Transverse colon (tissue), 4 donors: ENCODE measurements at regions not wholly inside any gene's neighbourhood (a gene's known extent, or its start where the extent isn't known, plus 50 kb on each side); places are given as distances from the start of the nearest gene placed in this dataset.

Source experiments
- DNase-seq: peaks from one replicate; pipeline ENCODE4 v3.0.0-alpha.2; 2019
- H3K27ac ChIP-seq, 4 donors: fragments of 200-600 bp; sonication (generic); 2 replicates each; pipeline ENCODE4 v1.5.1; 2016 to 2018; ENCODE audit warnings: inconsistent platforms in 4 of 4
- H3K27me3 ChIP-seq: fragments of 200-600 bp; sonication (generic); 2 replicates; pipeline ENCODE4 v1.5.1; 2017; ENCODE audit warnings: inconsistent platforms
- H3K36me3 ChIP-seq, 4 donors: fragments of 200-600 bp; sonication (generic); 2 replicates each; pipeline ENCODE4 v1.5.1; 2017 to 2019; ENCODE audit warnings: inconsistent platforms in 4 of 4
- H3K4me1 ChIP-seq, 4 donors: fragments of 200-600 bp; sonication (generic); 2 replicates each; pipeline ENCODE4 v1.5.1; 2017 to 2020; ENCODE audit warnings: inconsistent platforms in 4 of 4
- H3K4me3 ChIP-seq, 4 donors: fragments of 200-600 bp; sonication (generic); 1 replicate in 1 of 4; 2 replicates in 3 of 4; pipeline versions ENCODE4 v1.5.1 to v1.6.1; 2017 to 2019; ENCODE audit warnings: inconsistent platforms in 4 of 4
- H3K9me3 ChIP-seq, 2 donors: fragments of 200-600 bp; sonication (generic); 2 replicates each; pipeline ENCODE4 v1.5.1; 2017 to 2019; ENCODE audit warnings: inconsistent platforms in 2 of 2
- CTCF ChIP-seq, 5 experiments: fragments of 200-600 bp in 3 of 5; fragments of 450-650 bp in 2 of 5; sonication (generic) in 3 of 5; IDR thresholded peaks; 1 replicate in 2 of 5; 2 replicates in 3 of 5; pipeline ENCODE4 v1.5.1; 2016 to 2017; ENCODE audit warnings: antibody characterized with exemption in 5 of 5, inconsistent platforms in 3 of 5, mild to moderate bottlenecking in 2 of 5, moderate library complexity in 1 of 5
- EP300 ChIP-seq: sonication (generic); formaldehyde crosslinking; IDR thresholded peaks from one replicate; pipeline ENCODE4 v1.6.1; 2017; ENCODE audit warnings: antibody characterized with exemption, low read depth
- POLR2A ChIP-seq: fragments of 450-650 bp; IDR thresholded peaks from one replicate; pipeline ENCODE4 v1.6.1; 2016; ENCODE audit warnings: antibody characterized with exemption, mild to moderate bottlenecking, moderate library complexity
- POLR2AphosphoS5 ChIP-seq, 3 donors: sonication (generic); formaldehyde crosslinking; IDR thresholded peaks; one replicate each; pipeline ENCODE4 v1.6.1; 2016; ENCODE audit warnings: antibody characterized with exemption in 3 of 3
- WGBS, 2 donors: methylation state at CpG; one replicate each; pipeline ENCODE4 v1.1.5; 2018; ENCODE audit warnings: low coverage in 1 of 2; 5-methylcytosine and 5-hydroxymethylcytosine counted together
- in situ Hi-C, 4 donors: fragments of 200-750 bp; cut with MboI; loops; one replicate each; pipeline versions ENCODE4 v1.15.0 to v1.15.1; 2017; ENCODE audit warnings: low sequenced_read_pairs in 3 of 4, low pct_ligation_motif_present in 1 of 4, low pct_unique_long_range_greater_than_20kb in 1 of 4
- intact Hi-C: fragments of 100-400 bp; cut with DNase I; formaldehyde crosslinking; loops from one replicate; pipeline ENCODE4 v1.15.1; 2023; ENCODE audit warnings: low total_unique reads

DNA sequence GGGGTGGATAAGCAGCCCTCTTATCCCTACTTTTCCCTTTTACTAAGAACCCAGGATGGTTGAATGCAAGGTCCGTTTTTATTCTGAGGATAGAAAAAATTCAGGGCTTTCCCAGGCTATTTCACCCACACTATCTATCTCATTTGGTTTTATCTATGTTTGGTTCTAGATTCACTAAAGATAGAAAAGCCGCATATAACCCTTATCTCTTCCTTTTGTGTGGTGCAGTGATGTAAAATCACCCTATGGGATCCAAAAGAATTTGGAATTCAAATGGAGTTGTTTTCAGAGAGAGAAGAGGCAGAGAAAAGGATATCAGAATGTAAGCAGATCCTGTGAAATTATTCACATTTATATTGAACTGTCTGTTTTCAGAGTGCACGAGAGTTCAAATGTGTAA is 236.3 kb upstream of the RFX3 start:
- Histone ChIP-seq H3K36me3 (no peaks in the 10 kb centered on the region), H3K9me3 (no peaks in the 10 kb centered on the region), H3K27ac (no peak overlapping the region), H3K4me1 (no peaks in the 10 kb centered on the region), H3K27me3 (no peaks in the 10 kb centered on the region), H3K4me3 (no peak overlapping the region)
- DNase-seq: no peak
- intact Hi-C loops: no loop called here
- TF ChIP-seq POLR2A (no peak), EP300 (no peak), CTCF (IDR thresholded peaks at IDR 0.05) (no peak), POLR2AphosphoS5 (IDR thresholded peaks at IDR 0.05) (no peak)
- 59% methylated on average over 3 of the region's 3 CpGs for WGBS, 2 donors
- in situ Hi-C loops: no loop called here

- no peaks in the 10 kb centered on the region for H3K9me3 ChIP-seq
- TF ChIP-seq POLR2AphosphoS5 (IDR thresholded peaks at IDR 0.05): no peak
- TF ChIP-seq CTCF (IDR thresholded peaks at IDR 0.05): no peak
- TF ChIP-seq EP300: no peak
- TF ChIP-seq POLR2A: no peak
- no peaks in the 10 kb centered on the region for H3K27me3 ChIP-seq
- H3K36me3 ChIP-seq: no peaks in the 10 kb centered on the region
- no peak for DNase-seq
- H3K4me1 ChIP-seq: no peaks in the 10 kb centered on the region
- no peak overlapping the region for H3K27ac ChIP-seq
- intact Hi-C loops (no loop called here), in situ Hi-C loops (no loop called here)
- no peak overlapping the region for H3K4me3 ChIP-seq
- WGBS, 2 donors: 48 to 53% methylated on average over 4 of the region's 4 CpGs
Observed at GRCh38 chr9:3760031-3760430, 234.2 kb upstream of the RFX3 start.

DNA sequence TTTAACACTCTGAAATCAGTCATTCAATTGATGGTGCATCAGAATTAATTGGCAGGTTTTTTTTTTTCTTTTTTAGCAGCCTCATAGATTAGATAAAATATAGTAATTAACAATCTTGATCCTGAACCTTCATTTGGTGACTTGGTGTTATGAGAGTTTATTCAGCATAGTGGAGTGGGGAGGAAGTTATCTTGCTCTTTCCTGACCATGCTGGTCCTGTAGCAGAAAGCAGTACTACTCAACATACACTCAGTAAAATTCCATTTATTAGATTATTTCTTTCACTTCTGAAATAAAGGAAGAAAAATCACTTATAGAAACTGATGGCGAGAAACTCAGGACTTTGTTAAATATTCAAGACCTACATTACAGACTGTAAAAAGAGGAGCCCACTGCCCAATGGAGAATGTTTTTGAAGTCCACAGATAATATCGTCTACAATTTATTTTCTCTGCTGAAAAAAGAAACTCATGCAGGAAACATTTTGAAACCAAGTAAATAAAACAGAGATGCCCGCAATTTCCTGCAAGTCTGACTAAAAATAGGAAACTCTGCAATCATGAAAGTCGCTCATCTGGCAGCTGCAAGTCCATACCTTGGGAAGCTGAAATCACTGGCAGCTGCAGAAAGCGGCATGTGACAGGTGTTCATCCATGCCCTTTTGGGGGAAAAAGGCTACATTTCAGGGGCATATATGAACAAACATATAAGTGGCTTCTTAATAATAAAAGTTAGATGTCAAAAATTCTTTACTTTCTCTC is 233.2 kb upstream of the RFX3 start:
- no peak overlapping the region for H3K4me3 ChIP-seq
- 53 to 80% methylated on average over 5 of the region's 5 CpGs for WGBS, 2 donors
- H3K4me1 ChIP-seq: no peaks in the 10 kb centered on the region
- no peak overlapping the region for H3K27ac ChIP-seq
- in situ Hi-C loops: no loop called here
- H3K27me3 ChIP-seq: no peaks in the 10 kb centered on the region
- no peak for DNase-seq
- intact Hi-C loops: no loop called here
- no peaks in the 10 kb centered on the region for H3K9me3 ChIP-seq
- no peaks in the 10 kb centered on the region for H3K36me3 ChIP-seq
- TF ChIP-seq POLR2AphosphoS5 (IDR thresholded peaks at IDR 0.05) (no peak), EP300 (no peak), CTCF (IDR thresholded peaks at IDR 0.05) (no peak), POLR2A (no peak)

DNA sequence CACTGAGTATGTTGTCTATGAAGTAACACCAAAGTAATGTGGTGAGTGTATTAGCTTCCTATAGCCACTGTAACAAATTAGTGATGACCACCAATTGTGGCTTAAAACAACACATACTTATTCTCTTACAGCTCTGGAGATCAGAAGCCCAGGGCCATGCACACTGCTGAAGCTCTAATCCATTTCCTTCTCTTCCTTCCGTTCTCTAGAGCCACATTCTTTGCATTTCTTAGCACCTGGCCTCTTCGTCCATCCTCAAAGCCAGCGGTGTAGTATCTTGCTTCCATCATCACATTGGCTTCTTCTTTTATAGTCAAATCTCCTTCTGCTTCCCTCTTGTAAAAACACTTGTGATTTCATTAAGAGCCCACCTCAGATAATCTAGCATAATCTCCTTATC is 230.3 kb upstream of the RFX3 start:
- Histone ChIP-seq H3K9me3 (no peaks in the 10 kb centered on the region), H3K27me3 (no peaks in the 10 kb centered on the region), H3K4me1 (no peaks in the 10 kb centered on the region), H3K4me3 (no peak overlapping the region), H3K36me3 (no peaks in the 10 kb centered on the region), H3K27ac (no peak overlapping the region)
- intact Hi-C loops (no loop called here), in situ Hi-C loops (no loop called here)
- TF ChIP-seq POLR2A (no peak), CTCF (IDR thresholded peaks at IDR 0.05) (no peak), EP300 (no peak), POLR2AphosphoS5 (IDR thresholded peaks at IDR 0.05) (no peak)
- no peak for DNase-seq
- 72 to 88% methylated on average over 3 of the region's 3 CpGs for WGBS, 2 donors
